ENCODE measurements at regions not wholly inside any gene's neighbourhood (a gene's known extent, or its start where the extent isn't known, plus 50 kb on each side); places are given as distances from the start of the nearest gene placed in this dataset.

DNA sequence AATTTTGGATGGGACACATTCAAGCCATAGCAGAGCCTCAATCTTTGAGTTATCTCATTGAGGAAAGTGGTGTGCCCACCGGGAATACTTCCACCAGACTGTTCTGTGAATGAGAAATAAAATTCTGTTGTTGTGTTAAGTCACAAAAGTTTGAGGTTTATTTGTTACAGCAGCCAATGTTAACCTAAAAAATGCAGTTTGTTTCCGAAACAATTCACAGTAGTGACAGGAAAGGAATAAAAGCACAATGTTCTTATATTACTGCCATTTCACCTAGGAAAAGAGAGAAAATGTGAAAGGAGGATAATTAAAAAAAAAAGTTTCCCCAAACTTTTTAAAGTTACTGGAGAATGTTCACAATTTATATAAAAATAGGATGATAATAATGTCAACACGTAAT lies 344.6 kb downstream of the CD83 start:
- H3K36me3 ChIP-seq (ENCODE audit: control insufficient read depth in 2 of 2, insufficient read depth in 1 of 2, low read length in 2 of 2): no peaks in the 10 kb centered on the region
- no peaks in the 10 kb centered on the region for H3K4me1 ChIP-seq (ENCODE audit: control insufficient read depth, insufficient read depth, low read length)
- H3K9me3 ChIP-seq (ENCODE audit: control insufficient read depth, insufficient read depth, low read depth, low read length): no peaks in the 10 kb centered on the region
- H3K27ac ChIP-seq (ENCODE audit: extremely low read depth, low read depth, low read length): no peak overlapping the region
- ChIA-PET POLR2A (no interaction called here), CTCF (interaction anchor here (0.7 kb wide), 1 partner anchor 152 kb away, joined by 3 read pairs; no protein-coding TSS in a partner anchor)
- no peak for TF ChIP-seq ZNF580 (tag by site-specific recombination; IDR thresholded peaks at IDR 0.05)
- no peak overlapping the region for H3K4me3 ChIP-seq (ENCODE audit: low read depth, low read length)

DNA sequence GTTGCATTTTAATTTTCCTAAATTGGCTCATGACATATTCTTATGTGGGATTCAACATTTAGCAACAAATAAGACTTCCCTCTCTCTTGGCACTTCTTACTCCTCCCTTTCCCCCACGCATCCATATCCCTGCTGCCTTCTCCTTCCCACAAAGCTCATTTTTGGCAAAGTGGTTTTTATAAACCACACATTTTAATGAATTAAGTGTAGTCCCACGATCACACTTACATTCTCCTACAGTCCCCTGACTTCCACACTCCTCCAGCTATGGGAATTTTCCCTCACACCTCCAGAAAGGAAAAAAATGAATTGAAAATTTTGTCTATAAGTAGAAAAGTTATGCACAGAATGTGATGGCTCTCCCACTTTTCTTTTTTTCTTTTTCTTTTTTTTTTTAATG lies 345.0 kb downstream of the CD83 start:
- ChIA-PET POLR2A (no interaction called here), CTCF (interaction anchor here (0.7 to 1.0 kb wide), 2 partner anchors 11 to 152 kb away, joined by 3 read pairs; no protein-coding TSS in a partner anchor)
- H3K27ac ChIP-seq (ENCODE audit: extremely low read depth, low read depth, low read length): no peak overlapping the region

DNA sequence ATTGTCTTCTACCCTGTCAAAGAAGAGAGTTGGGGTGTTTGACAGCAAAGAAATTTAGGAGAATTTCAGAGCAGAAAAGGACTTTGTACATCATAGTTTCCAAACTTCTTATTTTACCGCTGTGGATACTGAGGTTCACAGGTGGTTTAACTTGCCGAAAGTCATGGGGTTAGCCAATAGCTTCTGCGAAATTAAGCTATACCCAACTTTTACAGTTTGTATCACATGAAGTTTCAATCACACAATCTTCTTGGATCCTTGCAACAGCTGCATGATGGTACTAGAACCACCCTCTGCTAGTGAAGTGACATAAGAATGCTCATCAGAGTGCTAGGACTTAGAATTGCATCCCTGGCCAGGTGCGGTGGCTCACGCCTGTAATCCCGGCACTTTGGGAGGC lies 345.5 kb downstream of the CD83 start:
- ChIA-PET POLR2A (no interaction called here), CTCF (interaction anchor here (1.0 kb wide), 1 partner anchor 12 kb away, joined by 3 read pairs; no protein-coding TSS in a partner anchor)
- no peaks in the 10 kb centered on the region for H3K4me1 ChIP-seq (ENCODE audit: control insufficient read depth, insufficient read depth, low read length)
- H3K9me3 ChIP-seq (ENCODE audit: control insufficient read depth, insufficient read depth, low read depth, low read length): no peaks in the 10 kb centered on the region
- H3K27ac ChIP-seq (ENCODE audit: extremely low read depth, low read depth, low read length): no peak overlapping the region
- TF ChIP-seq ZNF510 (tag by site-specific recombination; IDR thresholded peaks at IDR 0.05; ENCODE audit: insufficient replicate concordance) (no peak), ZNF664 (tag by site-specific recombination; IDR thresholded peaks at IDR 0.05) (no peak), ZSCAN16 (tag by site-specific recombination; IDR thresholded peaks at IDR 0.05) (no peak), ZBTB7A (tag by site-specific recombination; IDR thresholded peaks at IDR 0.05; ENCODE audit: low read depth) (no peak), ZNF223 (tag by site-specific recombination; IDR thresholded peaks at IDR 0.05) (no peak), ZNF514 (tag by site-specific recombination; IDR thresholded peaks at IDR 0.05) (no peak), ZSCAN4 (tag by site-specific recombination; IDR thresholded peaks at IDR 0.05) (no peak), ZNF211 (tag by site-specific recombination; IDR thresholded peaks at IDR 0.05; ENCODE audit: low read depth) (no peak), ZNF768 (tag by site-specific recombination; IDR thresholded peaks at IDR 0.05) (no peak), ZNF600 (tag by site-specific recombination; IDR thresholded peaks at IDR 0.05) (no peak), ZNF837 (tag by site-specific recombination; IDR thresholded peaks at IDR 0.05) (no peak)
- TF ChIP-seq, protein P1, sequence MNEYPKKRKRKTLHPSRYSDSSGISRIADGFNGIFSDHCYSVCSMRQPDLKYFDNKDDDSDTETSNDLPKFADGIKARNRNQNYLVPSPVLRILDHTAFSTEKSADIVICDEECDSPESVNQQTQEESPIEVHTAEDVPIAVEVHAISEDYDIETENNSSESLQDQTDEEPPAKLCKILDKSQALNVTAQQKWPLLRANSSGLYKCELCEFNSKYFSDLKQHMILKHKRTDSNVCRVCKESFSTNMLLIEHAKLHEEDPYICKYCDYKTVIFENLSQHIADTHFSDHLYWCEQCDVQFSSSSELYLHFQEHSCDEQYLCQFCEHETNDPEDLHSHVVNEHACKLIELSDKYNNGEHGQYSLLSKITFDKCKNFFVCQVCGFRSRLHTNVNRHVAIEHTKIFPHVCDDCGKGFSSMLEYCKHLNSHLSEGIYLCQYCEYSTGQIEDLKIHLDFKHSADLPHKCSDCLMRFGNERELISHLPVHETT (tag by site-specific recombination; IDR thresholded peaks at IDR 0.05): no peak
- TF ChIP-seq, protein P2, sequence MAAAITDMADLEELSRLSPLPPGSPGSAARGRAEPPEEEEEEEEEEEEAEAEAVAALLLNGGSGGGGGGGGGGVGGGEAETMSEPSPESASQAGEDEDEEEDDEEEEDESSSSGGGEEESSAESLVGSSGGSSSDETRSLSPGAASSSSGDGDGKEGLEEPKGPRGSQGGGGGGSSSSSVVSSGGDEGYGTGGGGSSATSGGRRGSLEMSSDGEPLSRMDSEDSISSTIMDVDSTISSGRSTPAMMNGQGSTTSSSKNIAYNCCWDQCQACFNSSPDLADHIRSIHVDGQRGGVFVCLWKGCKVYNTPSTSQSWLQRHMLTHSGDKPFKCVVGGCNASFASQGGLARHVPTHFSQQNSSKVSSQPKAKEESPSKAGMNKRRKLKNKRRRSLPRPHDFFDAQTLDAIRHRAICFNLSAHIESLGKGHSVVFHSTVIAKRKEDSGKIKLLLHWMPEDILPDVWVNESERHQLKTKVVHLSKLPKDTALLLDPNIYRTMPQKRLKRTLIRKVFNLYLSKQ (tag by site-specific recombination; IDR thresholded peaks at IDR 0.05; ENCODE audit: borderline replicate concordance): no peak
- H3K4me3 ChIP-seq (ENCODE audit: low read depth, low read length): no peak overlapping the region
- H3K36me3 ChIP-seq (ENCODE audit: control insufficient read depth in 2 of 2, insufficient read depth in 1 of 2, low read length in 2 of 2): no peaks in the 10 kb centered on the region

More for the DNA sequence above, 345.0 kb downstream of the CD83 start:
- Histone ChIP-seq H3K36me3 (ENCODE audit: control insufficient read depth in 2 of 2, insufficient read depth in 1 of 2, low read length in 2 of 2) (no peaks in the 10 kb centered on the region), H3K4me3 (ENCODE audit: low read depth, low read length) (no peak overlapping the region), H3K9me3 (ENCODE audit: control insufficient read depth, insufficient read depth, low read depth, low read length) (no peaks in the 10 kb centered on the region), H3K4me1 (ENCODE audit: control insufficient read depth, insufficient read depth, low read length) (no peaks in the 10 kb centered on the region)
- TF ChIP-seq ZNF621 (tag by site-specific recombination; IDR thresholded peaks at IDR 0.05) (no peak), EGR2 (tag by site-specific recombination; IDR thresholded peaks at IDR 0.05; ENCODE audit: low read depth) (0 out of 2 replicates have a peak, but pooled peaks have one; percentile 31)
